HCT116 (cell line): ENCODE measurements at regions not wholly inside any gene's neighbourhood (a gene's known extent, or its start where the extent isn't known, plus 50 kb on each side); places are given as distances from the start of the nearest gene placed in this dataset.

Experiments used
- CBX3 ChIP-seq: IDR thresholded peaks from 2 replicates; pipeline ENCODE4 v1.6.1; 2012; ENCODE audit warnings: low read depth
- CEBPB ChIP-seq: IDR thresholded peaks from 2 replicates; pipeline ENCODE4 v1.6.1; 2012; ENCODE audit warnings: low read depth
- EZH2 ChIP-seq: fragments of 200-600 bp; sonication (generic); IDR thresholded peaks from 2 replicates; pipeline ENCODE4 v1.6.1; 2017; ENCODE audit warnings: antibody characterized with exemption, mixed run types
- POLR2A ChIP-seq: IDR thresholded peaks from 2 replicates; pipeline ENCODE4 v1.7.0; 2011; ENCODE audit warnings: borderline replicate concordance; ENCODE audit not compliant: insufficient read depth, insufficient read length; ENCODE audit errors: extremely low read depth
- POLR2AphosphoS5 ChIP-seq: IDR thresholded peaks from 2 replicates; pipeline ENCODE4 v1.6.1; 2011; ENCODE audit warnings: mild to moderate bottlenecking, low read depth, low read length, moderate library complexity
- REST ChIP-seq: IDR thresholded peaks from 2 replicates; pipeline ENCODE4 v1.6.1; 2012; ENCODE audit warnings: low read depth
- SRF ChIP-seq: IDR thresholded peaks from 2 replicates; pipeline ENCODE4 v1.6.1; 2012; ENCODE audit warnings: low read depth
- TCF7L2 ChIP-seq: IDR thresholded peaks from 2 replicates; pipeline ENCODE4 v1.7.0; 2011; ENCODE audit warnings: borderline replicate concordance, inconsistent platforms; ENCODE audit not compliant: insufficient read depth, insufficient read length; ENCODE audit errors: extremely low read depth
- ZNF274 ChIP-seq: fragments of 200-500 bp; sonication (Bioruptor generic); IDR thresholded peaks from 2 replicates; pipeline ENCODE4 v1.6.1; 2014; ENCODE audit warnings: mild to moderate bottlenecking, low read depth, low read length, inconsistent platforms
- TF ChIP-seq, protein P1 (sequence below), 3 experiments: fragments of 200-600 bp in 1 of 3; sonication (generic) in 1 of 3; IDR thresholded peaks in 2 of 3; conservative IDR thresholded peaks in 1 of 3; 2 replicates each; pipeline ENCODE4 v1.5.1; 2012 to 2017; ENCODE audit warnings: low read depth in 2 of 3, low read length in 2 of 3, antibody characterized with exemption in 1 of 3, borderline replicate concordance in 1 of 3, control low read depth in 1 of 3, mild to moderate bottlenecking in 1 of 3, mixed read lengths in 1 of 3, mixed run types in 1 of 3, moderate library complexity in 1 of 3; ENCODE audit not compliant: insufficient read depth in 1 of 3
- TF ChIP-seq, protein P2 (sequence below): IDR thresholded peaks from 2 replicates; pipeline ENCODE4 v1.6.1; 2012
- TF ChIP-seq, protein P3 (sequence below): IDR thresholded peaks from 2 replicates; pipeline ENCODE4 v1.6.1; 2012

DNA sequence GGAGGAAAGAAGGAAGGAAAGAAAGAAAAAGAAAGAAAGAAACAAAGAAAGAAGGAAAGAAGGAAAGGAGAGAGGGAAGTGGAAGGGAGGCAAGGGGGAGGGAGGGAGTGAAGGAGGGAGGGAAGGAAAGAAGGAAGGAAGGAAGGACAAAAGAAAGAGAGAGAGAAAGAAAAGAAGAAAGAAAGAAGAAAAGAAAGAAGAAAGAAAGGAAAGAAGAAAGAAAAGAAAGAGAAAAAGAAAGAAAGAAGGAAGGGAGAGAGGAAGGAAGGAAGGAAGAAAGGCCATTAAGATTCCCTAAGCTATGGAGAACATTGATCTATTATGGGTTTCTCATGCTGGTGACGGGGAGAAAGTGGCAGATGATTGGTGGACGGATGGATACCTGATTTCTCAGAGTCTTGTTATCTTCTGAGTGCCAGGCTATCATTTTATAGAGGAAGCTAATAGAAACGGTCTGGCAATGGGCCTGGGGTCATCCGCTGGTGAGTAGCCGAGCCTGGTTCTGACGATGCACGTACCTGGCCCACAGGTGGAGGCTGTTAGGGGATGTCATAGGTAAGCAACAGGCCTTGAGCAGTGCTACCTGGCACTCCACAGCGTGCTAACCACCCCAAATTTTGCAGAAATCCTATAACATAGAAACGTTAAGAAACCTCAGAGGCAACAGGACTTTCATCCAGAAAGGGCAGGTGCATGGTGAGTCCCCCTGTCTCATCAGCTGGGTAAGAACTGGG lies 142.9 kb downstream of the SHOX start:
- TF ChIP-seq, protein P1, sequence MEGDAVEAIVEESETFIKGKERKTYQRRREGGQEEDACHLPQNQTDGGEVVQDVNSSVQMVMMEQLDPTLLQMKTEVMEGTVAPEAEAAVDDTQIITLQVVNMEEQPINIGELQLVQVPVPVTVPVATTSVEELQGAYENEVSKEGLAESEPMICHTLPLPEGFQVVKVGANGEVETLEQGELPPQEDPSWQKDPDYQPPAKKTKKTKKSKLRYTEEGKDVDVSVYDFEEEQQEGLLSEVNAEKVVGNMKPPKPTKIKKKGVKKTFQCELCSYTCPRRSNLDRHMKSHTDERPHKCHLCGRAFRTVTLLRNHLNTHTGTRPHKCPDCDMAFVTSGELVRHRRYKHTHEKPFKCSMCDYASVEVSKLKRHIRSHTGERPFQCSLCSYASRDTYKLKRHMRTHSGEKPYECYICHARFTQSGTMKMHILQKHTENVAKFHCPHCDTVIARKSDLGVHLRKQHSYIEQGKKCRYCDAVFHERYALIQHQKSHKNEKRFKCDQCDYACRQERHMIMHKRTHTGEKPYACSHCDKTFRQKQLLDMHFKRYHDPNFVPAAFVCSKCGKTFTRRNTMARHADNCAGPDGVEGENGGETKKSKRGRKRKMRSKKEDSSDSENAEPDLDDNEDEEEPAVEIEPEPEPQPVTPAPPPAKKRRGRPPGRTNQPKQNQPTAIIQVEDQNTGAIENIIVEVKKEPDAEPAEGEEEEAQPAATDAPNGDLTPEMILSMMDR (IDR thresholded peaks at IDR 0.05 in 2 of 3, conservative IDR thresholded peaks at IDR 0.05 in 1 of 3; ENCODE audit: borderline replicate concordance in 1 of 3, insufficient read depth in 1 of 3, low read depth in 2 of 3, low read length in 2 of 3), result no peak
- TF ChIP-seq, protein P2, sequence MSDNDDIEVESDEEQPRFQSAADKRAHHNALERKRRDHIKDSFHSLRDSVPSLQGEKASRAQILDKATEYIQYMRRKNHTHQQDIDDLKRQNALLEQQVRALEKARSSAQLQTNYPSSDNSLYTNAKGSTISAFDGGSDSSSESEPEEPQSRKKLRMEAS, result no peak
- no peak for TF ChIP-seq ZNF274
- TF ChIP-seq POLR2A, result no peak
- TF ChIP-seq REST, result no peak
- no peak for TF ChIP-seq POLR2AphosphoS5
- no peak for TF ChIP-seq CBX3
- no peak for TF ChIP-seq TCF7L2
- no peak for TF ChIP-seq EZH2
- no peak for TF ChIP-seq SRF
- TF ChIP-seq, protein P3, sequence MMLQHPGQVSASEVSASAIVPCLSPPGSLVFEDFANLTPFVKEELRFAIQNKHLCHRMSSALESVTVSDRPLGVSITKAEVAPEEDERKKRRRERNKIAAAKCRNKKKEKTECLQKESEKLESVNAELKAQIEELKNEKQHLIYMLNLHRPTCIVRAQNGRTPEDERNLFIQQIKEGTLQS, result no peak
- TF ChIP-seq CEBPB, result no peak
